BE2C (cell line): ENCODE measurements at regions not wholly inside any gene's neighbourhood (a gene's known extent, or its start where the extent isn't known, plus 50 kb on each side); places are given as distances from the start of the nearest gene placed in this dataset.

Experiments used
- DNase-seq: peaks from one replicate; pipeline ENCODE4 v3.0.0-alpha.2; 2020
- H3K27me3 ChIP-seq: fragments of 250-450 bp; sonication (Bioruptor Pico); 2 replicates; pipeline ENCODE4 v1.5.1; 2020; ENCODE audit warnings: mild to moderate bottlenecking
- H3K36me3 ChIP-seq: fragments of 250-450 bp; sonication (Bioruptor Pico); 2 replicates; pipeline ENCODE4 v1.5.1; 2020; ENCODE audit warnings: mild to moderate bottlenecking
- H3K4me1 ChIP-seq: fragments of 250-450 bp; sonication (Bioruptor Pico); 2 replicates; pipeline ENCODE4 v1.5.1; 2020
- H3K4me3 ChIP-seq: 2 replicates; pipeline ENCODE4 v1.5.1; 2011; ENCODE audit warnings: low read depth, low read length
- H3K9me3 ChIP-seq: fragments of 250-450 bp; sonication (Bioruptor Pico); 2 replicates; pipeline ENCODE4 v1.5.1; 2020
- TF ChIP-seq, protein P1 (sequence below): IDR thresholded peaks from 2 replicates; pipeline ENCODE4 v1.5.1; 2012; ENCODE audit warnings: mild to moderate bottlenecking, low read depth, low read length

DNA sequence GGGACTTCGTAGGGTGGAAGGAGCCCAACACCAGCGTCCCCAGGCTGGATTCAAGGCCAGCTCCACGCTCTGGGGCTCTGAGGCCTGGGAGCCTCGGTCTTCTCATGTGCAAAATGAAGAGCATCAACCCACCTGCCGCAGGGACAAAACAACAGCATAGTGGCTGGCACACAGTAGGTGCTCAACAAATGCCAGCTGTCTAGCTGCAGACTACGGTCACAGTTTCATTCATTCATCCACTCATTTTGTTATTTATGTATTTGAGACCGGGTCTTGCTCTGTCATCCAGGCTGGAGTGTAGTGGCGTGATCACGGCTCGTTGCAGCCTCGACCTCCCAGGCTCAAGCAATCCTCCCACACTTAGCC lies 60.7 kb downstream of the CEBPB start:
- Histone ChIP-seq H3K9me3 (no peaks in the 10 kb centered on the region), H3K27me3 (no peaks in the 10 kb centered on the region), H3K36me3 (no peaks in the 10 kb centered on the region), H3K4me1 (no peaks in the 10 kb centered on the region), H3K4me3 (no peak overlapping the region)
- DNase-seq: no peak
- TF ChIP-seq, protein P1, sequence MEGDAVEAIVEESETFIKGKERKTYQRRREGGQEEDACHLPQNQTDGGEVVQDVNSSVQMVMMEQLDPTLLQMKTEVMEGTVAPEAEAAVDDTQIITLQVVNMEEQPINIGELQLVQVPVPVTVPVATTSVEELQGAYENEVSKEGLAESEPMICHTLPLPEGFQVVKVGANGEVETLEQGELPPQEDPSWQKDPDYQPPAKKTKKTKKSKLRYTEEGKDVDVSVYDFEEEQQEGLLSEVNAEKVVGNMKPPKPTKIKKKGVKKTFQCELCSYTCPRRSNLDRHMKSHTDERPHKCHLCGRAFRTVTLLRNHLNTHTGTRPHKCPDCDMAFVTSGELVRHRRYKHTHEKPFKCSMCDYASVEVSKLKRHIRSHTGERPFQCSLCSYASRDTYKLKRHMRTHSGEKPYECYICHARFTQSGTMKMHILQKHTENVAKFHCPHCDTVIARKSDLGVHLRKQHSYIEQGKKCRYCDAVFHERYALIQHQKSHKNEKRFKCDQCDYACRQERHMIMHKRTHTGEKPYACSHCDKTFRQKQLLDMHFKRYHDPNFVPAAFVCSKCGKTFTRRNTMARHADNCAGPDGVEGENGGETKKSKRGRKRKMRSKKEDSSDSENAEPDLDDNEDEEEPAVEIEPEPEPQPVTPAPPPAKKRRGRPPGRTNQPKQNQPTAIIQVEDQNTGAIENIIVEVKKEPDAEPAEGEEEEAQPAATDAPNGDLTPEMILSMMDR: no peak

DNA sequence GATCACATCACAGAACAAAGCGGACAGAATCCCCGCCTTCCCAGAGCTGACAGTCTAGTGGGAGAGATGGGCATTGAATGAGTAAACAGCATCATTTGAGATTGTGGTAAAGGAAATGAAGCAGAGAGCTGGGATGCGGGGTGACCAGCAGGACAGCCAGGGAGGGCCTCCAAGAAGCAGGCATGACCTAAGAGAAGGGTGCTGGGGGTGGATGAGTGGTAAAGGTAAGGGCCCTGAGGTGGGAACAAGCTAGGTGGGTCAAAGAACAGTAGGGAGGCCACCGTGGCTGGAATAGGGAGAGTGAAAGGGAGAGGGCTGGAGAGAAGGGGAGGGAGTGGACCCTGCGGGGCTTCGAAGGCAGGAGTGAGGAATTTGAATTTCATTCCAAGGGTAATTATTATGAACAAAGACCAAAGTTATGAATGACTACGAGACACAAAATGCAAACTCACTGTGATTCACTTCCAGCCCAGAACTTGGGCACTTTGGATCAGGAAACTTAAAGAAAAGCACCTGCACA lies 61.4 kb downstream of the CEBPB start:
- Histone ChIP-seq H3K4me3 (no peak overlapping the region), H3K27me3 (no peaks in the 10 kb centered on the region)

DNA sequence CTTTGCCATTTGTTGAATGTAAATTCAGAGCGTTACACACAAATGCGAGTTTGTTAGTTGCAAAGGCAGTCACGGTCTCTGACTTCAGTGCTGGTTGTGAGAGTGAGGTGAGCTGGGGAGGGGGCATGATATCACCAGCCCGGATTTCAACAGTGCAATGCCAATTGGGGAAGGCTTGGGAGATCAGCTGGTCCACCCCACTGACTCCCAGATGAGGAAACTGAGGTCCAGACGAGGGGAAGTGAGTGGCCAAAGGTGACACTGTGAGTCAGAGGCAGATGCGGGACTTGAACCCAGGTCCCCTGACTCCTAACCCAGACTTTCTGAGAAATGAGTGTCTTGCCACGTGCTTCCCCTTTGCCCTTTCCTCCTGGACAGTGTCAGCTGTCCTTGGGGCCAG lies 62.1 kb downstream of the CEBPB start:
- no peaks in the 10 kb centered on the region for H3K36me3 ChIP-seq
- no peak overlapping the region for H3K4me3 ChIP-seq
- H3K9me3 ChIP-seq: no peaks in the 10 kb centered on the region
- no peaks in the 10 kb centered on the region for H3K4me1 ChIP-seq
- no peaks in the 10 kb centered on the region for H3K27me3 ChIP-seq
- no peak for DNase-seq
- TF ChIP-seq, protein P1: no peak

More for the DNA sequence above, 61.4 kb downstream of the CEBPB start:
- no peak for DNase-seq
- Histone ChIP-seq H3K4me1 (no peaks in the 10 kb centered on the region), H3K36me3 (no peaks in the 10 kb centered on the region), H3K9me3 (no peaks in the 10 kb centered on the region)
- TF ChIP-seq, protein P1: no peak

DNA sequence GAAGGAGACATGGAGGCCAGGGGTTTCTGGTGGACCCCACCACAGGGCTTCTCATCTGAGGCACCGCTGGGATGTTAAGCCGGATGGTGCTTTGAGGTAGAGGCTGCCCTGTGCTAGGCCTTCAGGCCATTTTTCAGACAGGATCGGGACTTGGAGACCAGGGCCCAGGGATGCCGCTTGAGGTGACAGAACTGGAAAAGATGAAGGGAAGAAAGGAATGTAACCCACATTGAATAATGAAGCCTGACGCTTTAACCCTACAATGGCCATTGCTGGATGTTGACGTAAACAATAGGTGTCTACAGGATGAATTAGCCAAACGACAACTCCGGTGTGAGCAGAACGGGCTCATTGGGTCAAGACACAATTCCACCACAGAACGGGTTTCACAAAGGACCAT lies 62.5 kb downstream of the CEBPB start:
- Histone ChIP-seq H3K9me3 (no peaks in the 10 kb centered on the region), H3K4me3 (no peak overlapping the region), H3K27me3 (no peaks in the 10 kb centered on the region), H3K36me3 (no peaks in the 10 kb centered on the region), H3K4me1 (no peaks in the 10 kb centered on the region)
- no peak for DNase-seq
- TF ChIP-seq, protein P1: no peak

DNA sequence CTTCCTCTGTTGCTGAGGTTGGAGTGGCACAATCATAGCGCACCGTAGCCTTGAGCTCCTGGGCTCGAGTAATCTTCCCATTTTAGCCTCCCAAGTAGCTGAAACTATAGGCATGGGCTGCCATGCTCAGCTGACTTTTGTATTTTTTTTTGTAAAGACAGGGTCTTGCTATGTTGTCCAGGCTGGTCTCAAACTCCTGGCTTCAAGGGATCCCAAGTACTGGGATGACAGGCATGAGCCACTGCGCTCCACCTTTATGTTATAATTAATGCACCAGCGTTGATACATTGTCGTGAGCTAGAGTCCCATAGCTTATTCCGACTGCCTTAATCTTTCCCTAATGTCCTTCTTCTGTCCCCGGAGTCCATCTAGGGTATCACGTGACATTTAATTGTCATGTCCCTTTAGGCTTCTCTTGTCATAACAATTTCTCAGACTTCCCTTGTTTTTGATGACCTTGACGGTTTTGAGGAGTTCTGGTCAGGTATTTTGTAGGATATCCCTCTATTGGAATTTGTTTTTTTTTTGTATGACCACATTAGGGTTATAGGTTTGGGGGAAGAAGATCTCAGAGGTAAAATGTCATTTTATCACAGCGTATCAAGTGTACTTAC lies 63.9 kb downstream of the CEBPB start:
- Histone ChIP-seq H3K27me3 (no peaks in the 10 kb centered on the region), H3K36me3 (no peaks in the 10 kb centered on the region), H3K9me3 (no peaks in the 10 kb centered on the region), H3K4me3 (no peak overlapping the region), H3K4me1 (no peaks in the 10 kb centered on the region; the same call in 1 of the 2 replicates)
- TF ChIP-seq, protein P1: no peak
- DNase-seq: no peak

DNA sequence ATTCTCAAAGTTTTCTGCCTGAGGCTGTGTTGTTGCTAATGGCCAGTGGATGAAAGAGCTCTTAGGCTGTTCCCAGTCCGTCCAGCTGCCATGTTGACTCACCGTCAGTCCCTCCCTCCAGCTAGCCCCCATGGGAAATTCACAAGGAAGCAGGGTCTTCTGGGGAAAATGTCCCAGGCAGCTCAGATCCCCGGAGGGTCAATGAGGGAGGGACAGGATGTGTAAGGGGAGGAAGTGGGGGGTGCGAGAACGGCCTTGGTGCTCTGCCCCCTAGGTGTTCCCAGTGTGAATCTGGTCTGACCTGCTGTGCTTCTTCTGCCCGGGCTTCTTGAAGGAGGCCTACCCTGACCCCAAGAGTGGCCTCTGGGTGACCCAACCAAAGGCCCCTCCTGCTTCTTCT lies 65.9 kb downstream of the CEBPB start:
- Histone ChIP-seq H3K9me3 (no peaks in the 10 kb centered on the region), H3K36me3 (no peaks in the 10 kb centered on the region), H3K4me3 (no peak overlapping the region), H3K27me3 (no peaks in the 10 kb centered on the region), H3K4me1 (peaks cover 4% of the 10 kb centered on the region; the same call in 1 of the 2 replicates)
- DNase-seq: peak; percentile 65
- TF ChIP-seq, protein P1: peak; percentile 11; the same call in 1 of the 2 replicates
